Neuron (in vitro differentiated cells): ENCODE measurements at regions not wholly inside any gene's neighbourhood (a gene's known extent, or its start where the extent isn't known, plus 50 kb on each side); places are given as distances from the start of the nearest gene placed in this dataset.

Experiments used
- H2AFZ ChIP-seq: one replicate; pipeline ENCODE4 v1.6.1; 2013; ENCODE audit warnings: low read depth, mild to moderate bottlenecking, inconsistent platforms, low read length, moderate library complexity
- H3K27me3 ChIP-seq: one replicate; pipeline ENCODE4 v1.6.1; 2013; ENCODE audit warnings: low read length; ENCODE audit not compliant: insufficient read depth
- H3K36me3 ChIP-seq: one replicate; pipeline ENCODE4 v1.6.1; 2013; ENCODE audit warnings: low read length; ENCODE audit not compliant: insufficient read depth
- H3K4me1 ChIP-seq: one replicate; pipeline ENCODE4 v1.6.1; 2013; ENCODE audit warnings: low read length; ENCODE audit not compliant: insufficient read depth
- H3K4me3 ChIP-seq: 2 replicates; pipeline ENCODE4 v1.5.1; 2013; ENCODE audit warnings: mild to moderate bottlenecking, low read length, moderate library complexity
- H3K9me3 ChIP-seq: one replicate; pipeline ENCODE4 v1.6.1; 2013; ENCODE audit warnings: low read length

- no peaks in the 10 kb centered on the region for H3K9me3 ChIP-seq
- no peak overlapping the region for H2AFZ ChIP-seq
- H3K4me3 ChIP-seq = no peak overlapping the region
- no peaks in the 10 kb centered on the region for H3K4me1 ChIP-seq
- H3K27me3 ChIP-seq = no peaks in the 10 kb centered on the region
- H3K36me3 ChIP-seq = no peaks in the 10 kb centered on the region
Measured at GRCh38 chr5:174198541-174198940, 153.0 kb downstream of the NSG2 start.

GRCh38 chr5:174202996-174203395 lies 157.5 kb downstream of the NSG2 start:
- H3K9me3 ChIP-seq = no peaks in the 10 kb centered on the region
- H3K4me3 ChIP-seq = no peak overlapping the region
- no peaks in the 10 kb centered on the region for H3K27me3 ChIP-seq
- no peaks in the 10 kb centered on the region for H3K36me3 ChIP-seq
- no peak overlapping the region for H2AFZ ChIP-seq
- no peaks in the 10 kb centered on the region for H3K4me1 ChIP-seq

GRCh38 chr5:174204535-174205313 lies 159.2 kb downstream of the NSG2 start:
- H3K9me3 ChIP-seq = no peaks in the 10 kb centered on the region
- no peak overlapping the region for H2AFZ ChIP-seq
- H3K27me3 ChIP-seq = no peaks in the 10 kb centered on the region
- H3K36me3 ChIP-seq = no peaks in the 10 kb centered on the region
- no peaks in the 10 kb centered on the region for H3K4me1 ChIP-seq
- no peak overlapping the region for H3K4me3 ChIP-seq

GRCh38 chr5:174205939-174206338 lies 160.4 kb downstream of the NSG2 start:
- no peaks in the 10 kb centered on the region for H3K9me3 ChIP-seq
- H2AFZ ChIP-seq = no peak overlapping the region
- no peaks in the 10 kb centered on the region for H3K4me1 ChIP-seq
- H3K4me3 ChIP-seq = no peak overlapping the region
- no peaks in the 10 kb centered on the region for H3K36me3 ChIP-seq
- H3K27me3 ChIP-seq = no peaks in the 10 kb centered on the region

GRCh38 chr5:174210596-174211276 lies 165.2 kb downstream of the NSG2 start:
- peaks cover 4% of the 10 kb centered on the region for H3K27me3 ChIP-seq
- H3K36me3 ChIP-seq = no peaks in the 10 kb centered on the region
- H3K4me3 ChIP-seq = no peak overlapping the region

GRCh38 chr5:174211277-174211626 lies 165.7 kb downstream of the NSG2 start:
- H3K4me1 ChIP-seq = no peaks in the 10 kb centered on the region

More at GRCh38 chr5:174210596-174211276, 165.2 kb downstream of the NSG2 start:
- no peak overlapping the region for H2AFZ ChIP-seq
- no peaks in the 10 kb centered on the region for H3K9me3 ChIP-seq
- no peaks in the 10 kb centered on the region for H3K4me1 ChIP-seq

GRCh38 chr5:174217527-174217926 lies 172.0 kb downstream of the NSG2 start:
- H3K36me3 ChIP-seq = no peaks in the 10 kb centered on the region
- no peaks in the 10 kb centered on the region for H3K9me3 ChIP-seq
- H3K4me3 ChIP-seq = no peak overlapping the region
- no peaks in the 10 kb centered on the region for H3K4me1 ChIP-seq
- peaks cover 4% of the 10 kb centered on the region for H3K27me3 ChIP-seq
- no peak overlapping the region for H2AFZ ChIP-seq

More at GRCh38 chr5:174211277-174211626, 165.7 kb downstream of the NSG2 start:
- H3K27me3 ChIP-seq = peaks cover 4% of the 10 kb centered on the region
- H3K9me3 ChIP-seq = no peaks in the 10 kb centered on the region
- H2AFZ ChIP-seq = no peak overlapping the region
- no peak overlapping the region for H3K4me3 ChIP-seq
- H3K36me3 ChIP-seq = no peaks in the 10 kb centered on the region

- Histone ChIP-seq H3K4me1 (no peaks in the 10 kb centered on the region), H3K36me3 (no peaks in the 10 kb centered on the region), H3K4me3 (no peak overlapping the region), H3K9me3 (no peaks in the 10 kb centered on the region), H2AFZ (no peak overlapping the region), H3K27me3 (no peaks in the 10 kb centered on the region)
Measured at GRCh38 chr5:174218162-174218561, 172.7 kb downstream of the NSG2 start.

GRCh38 chr5:174220417-174220816 lies 174.9 kb downstream of the NSG2 start:
- Histone ChIP-seq H3K27me3 (no peaks in the 10 kb centered on the region), H3K9me3 (no peaks in the 10 kb centered on the region), H3K4me1 (no peaks in the 10 kb centered on the region), H3K4me3 (no peak overlapping the region), H3K36me3 (no peaks in the 10 kb centered on the region), H2AFZ (no peak overlapping the region)

GRCh38 chr5:174221436-174221835 lies 175.9 kb downstream of the NSG2 start:
- H3K4me1 ChIP-seq = no peaks in the 10 kb centered on the region
- H3K36me3 ChIP-seq = no peaks in the 10 kb centered on the region
- no peaks in the 10 kb centered on the region for H3K27me3 ChIP-seq
- no peak overlapping the region for H2AFZ ChIP-seq
- no peaks in the 10 kb centered on the region for H3K9me3 ChIP-seq
- no peak overlapping the region for H3K4me3 ChIP-seq

- Histone ChIP-seq H3K36me3 (no peaks in the 10 kb centered on the region), H2AFZ (no peak overlapping the region), H3K9me3 (no peaks in the 10 kb centered on the region), H3K4me1 (no peaks in the 10 kb centered on the region), H3K4me3 (no peak overlapping the region), H3K27me3 (no peaks in the 10 kb centered on the region)
Measured at GRCh38 chr5:174221946-174222345, 176.4 kb downstream of the NSG2 start.

- H3K4me1 ChIP-seq = no peaks in the 10 kb centered on the region
- H3K27me3 ChIP-seq = no peaks in the 10 kb centered on the region
- H3K4me3 ChIP-seq = no peak overlapping the region
- H2AFZ ChIP-seq = no peak overlapping the region
- H3K36me3 ChIP-seq = no peaks in the 10 kb centered on the region
- H3K9me3 ChIP-seq = no peaks in the 10 kb centered on the region
Measured at GRCh38 chr5:174222891-174223290, 177.4 kb downstream of the NSG2 start.

- Histone ChIP-seq H3K4me3 (no peak overlapping the region), H3K4me1 (no peaks in the 10 kb centered on the region), H3K9me3 (no peaks in the 10 kb centered on the region), H3K36me3 (no peaks in the 10 kb centered on the region), H3K27me3 (no peaks in the 10 kb centered on the region), H2AFZ (no peak overlapping the region)
Measured at GRCh38 chr5:174223355-174223754, 177.8 kb downstream of the NSG2 start.
